ENCODE measurements at regions not wholly inside any gene's neighbourhood (a gene's known extent, or its start where the extent isn't known, plus 50 kb on each side); places are given as distances from the start of the nearest gene placed in this dataset.
A peak's percentile ranks its signal among the peaks of the same experiment; 100 is the strongest.

GRCh38 chr9:115786321-115786720, 367.3 kb upstream of the PAPPA start:
- TF ChIP-seq, protein P1, sequence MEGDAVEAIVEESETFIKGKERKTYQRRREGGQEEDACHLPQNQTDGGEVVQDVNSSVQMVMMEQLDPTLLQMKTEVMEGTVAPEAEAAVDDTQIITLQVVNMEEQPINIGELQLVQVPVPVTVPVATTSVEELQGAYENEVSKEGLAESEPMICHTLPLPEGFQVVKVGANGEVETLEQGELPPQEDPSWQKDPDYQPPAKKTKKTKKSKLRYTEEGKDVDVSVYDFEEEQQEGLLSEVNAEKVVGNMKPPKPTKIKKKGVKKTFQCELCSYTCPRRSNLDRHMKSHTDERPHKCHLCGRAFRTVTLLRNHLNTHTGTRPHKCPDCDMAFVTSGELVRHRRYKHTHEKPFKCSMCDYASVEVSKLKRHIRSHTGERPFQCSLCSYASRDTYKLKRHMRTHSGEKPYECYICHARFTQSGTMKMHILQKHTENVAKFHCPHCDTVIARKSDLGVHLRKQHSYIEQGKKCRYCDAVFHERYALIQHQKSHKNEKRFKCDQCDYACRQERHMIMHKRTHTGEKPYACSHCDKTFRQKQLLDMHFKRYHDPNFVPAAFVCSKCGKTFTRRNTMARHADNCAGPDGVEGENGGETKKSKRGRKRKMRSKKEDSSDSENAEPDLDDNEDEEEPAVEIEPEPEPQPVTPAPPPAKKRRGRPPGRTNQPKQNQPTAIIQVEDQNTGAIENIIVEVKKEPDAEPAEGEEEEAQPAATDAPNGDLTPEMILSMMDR (IDR thresholded peaks at IDR 0.05) = no peak
- DNase-seq (ENCODE audit: extremely low spot score, unreplicated experiment) = no peak
- Mint-ChIP-seq H3K27me3 (ENCODE audit: unreplicated experiment) (no peaks in the 10 kb centered on the region), H3K4me3 (ENCODE audit: unreplicated experiment) (no peak overlapping the region), H3K9me3 (ENCODE audit: unreplicated experiment) (peaks cover 14% of the 10 kb centered on the region), H3K4me1 (ENCODE audit: unreplicated experiment) (peaks cover 24% of the 10 kb centered on the region), H3K36me3 (ENCODE audit: unreplicated experiment) (no peaks in the 10 kb centered on the region), H3K27ac (ENCODE audit: unreplicated experiment) (peak overlapping the region; percentile 31)

DNA sequence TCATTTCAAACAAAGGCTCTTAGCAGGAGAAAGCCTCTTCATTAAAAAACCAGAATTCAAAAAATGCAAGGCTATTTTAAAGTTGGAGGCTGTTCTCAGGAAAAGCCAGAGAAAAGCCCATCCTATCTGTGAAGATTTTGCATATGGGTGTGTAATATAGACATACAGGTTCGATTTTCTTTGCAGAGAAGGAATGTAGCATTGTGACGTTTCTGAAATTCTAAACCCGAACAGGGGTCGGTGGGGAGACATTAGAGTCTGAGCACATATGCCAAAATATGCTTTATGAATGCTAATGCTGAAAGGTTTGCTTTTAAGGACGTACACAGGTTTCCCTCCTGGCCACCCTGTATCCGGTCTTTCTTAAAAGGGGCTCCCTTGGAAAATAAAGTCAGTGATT, 363.1 kb upstream of the PAPPA start:
- no peaks in the 10 kb centered on the region for H3K27me3 Mint-ChIP-seq (ENCODE audit: unreplicated experiment)
- TF ChIP-seq, protein P1 (IDR thresholded peaks at IDR 0.05) = no peak
- H3K4me3 Mint-ChIP-seq (ENCODE audit: unreplicated experiment) = no peak overlapping the region
- no peaks in the 10 kb centered on the region for H3K9me3 Mint-ChIP-seq (ENCODE audit: unreplicated experiment)
- DNase-seq (ENCODE audit: extremely low spot score, unreplicated experiment) = no peak
- H3K27ac Mint-ChIP-seq (ENCODE audit: unreplicated experiment) = no peak overlapping the region
- H3K4me1 Mint-ChIP-seq (ENCODE audit: unreplicated experiment) = peaks cover 25% of the 10 kb centered on the region
- no peaks in the 10 kb centered on the region for H3K36me3 Mint-ChIP-seq (ENCODE audit: unreplicated experiment)

- Mint-ChIP-seq H3K36me3 (ENCODE audit: unreplicated experiment) (no peaks in the 10 kb centered on the region), H3K4me3 (ENCODE audit: unreplicated experiment) (no peak overlapping the region), H3K4me1 (ENCODE audit: unreplicated experiment) (peaks cover 15% of the 10 kb centered on the region), H3K27ac (ENCODE audit: unreplicated experiment) (no peak overlapping the region), H3K9me3 (ENCODE audit: unreplicated experiment) (peaks cover 3% of the 10 kb centered on the region), H3K27me3 (ENCODE audit: unreplicated experiment) (no peaks in the 10 kb centered on the region)
- TF ChIP-seq, protein P1 (IDR thresholded peaks at IDR 0.05) = no peak
- DNase-seq (ENCODE audit: extremely low spot score, unreplicated experiment) = no peak
Observed at GRCh38 chr9:115794921-115795475, 358.6 kb upstream of the PAPPA start.

DNA sequence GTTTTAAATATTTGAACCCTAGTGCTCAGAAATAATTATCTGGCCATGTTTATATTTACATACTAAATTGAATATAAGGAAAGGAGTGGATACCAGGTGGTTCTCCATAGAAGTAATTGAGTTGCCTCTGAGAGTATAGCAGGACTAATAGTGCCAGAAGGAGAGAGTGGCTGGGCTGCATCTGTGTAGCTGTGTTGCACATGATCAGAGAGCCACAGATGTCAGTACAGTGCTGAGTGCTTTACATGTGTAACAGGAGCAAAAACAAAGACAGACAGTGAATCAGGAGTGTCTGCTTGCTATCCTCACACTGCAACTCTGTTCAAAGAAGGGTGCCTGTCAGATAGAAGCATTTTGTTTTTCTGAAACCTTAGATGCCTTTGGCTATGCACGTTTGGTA, 353.9 kb upstream of the PAPPA start:
- TF ChIP-seq, protein P1 (IDR thresholded peaks at IDR 0.05) = no peak
- Mint-ChIP-seq H3K36me3 (ENCODE audit: unreplicated experiment) (peaks cover 1% of the 10 kb centered on the region), H3K4me1 (ENCODE audit: unreplicated experiment) (peaks cover 7% of the 10 kb centered on the region), H3K4me3 (ENCODE audit: unreplicated experiment) (no peak overlapping the region), H3K27me3 (ENCODE audit: unreplicated experiment) (no peaks in the 10 kb centered on the region), H3K27ac (ENCODE audit: unreplicated experiment) (no peak overlapping the region), H3K9me3 (ENCODE audit: unreplicated experiment) (peaks cover 3% of the 10 kb centered on the region)
- no peak for DNase-seq (ENCODE audit: extremely low spot score, unreplicated experiment)

DNA sequence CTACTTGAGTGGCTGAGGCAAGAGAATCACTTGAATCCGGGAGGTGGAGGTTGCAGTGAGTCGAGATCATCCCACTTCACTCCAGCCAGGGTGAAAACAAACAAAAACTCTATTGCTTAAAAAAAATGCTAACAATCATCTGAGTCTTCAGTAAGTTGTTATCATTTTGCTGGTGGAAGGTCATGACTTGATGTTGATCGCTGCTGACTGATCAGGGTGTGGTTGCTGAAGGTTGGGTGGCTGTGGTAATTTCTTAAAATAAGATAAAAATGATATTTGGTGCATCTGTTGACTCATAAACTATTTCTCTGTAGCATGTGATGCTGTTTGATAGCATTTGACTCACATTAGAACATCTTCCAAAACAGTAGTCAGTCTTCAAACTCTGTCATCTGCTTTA, 349.4 kb upstream of the PAPPA start:
- H3K4me3 Mint-ChIP-seq (ENCODE audit: unreplicated experiment) = no peak overlapping the region
- no peaks in the 10 kb centered on the region for H3K27me3 Mint-ChIP-seq (ENCODE audit: unreplicated experiment)
- TF ChIP-seq, protein P1 (IDR thresholded peaks at IDR 0.05) = no peak
- no peak for DNase-seq (ENCODE audit: extremely low spot score, unreplicated experiment)
- H3K36me3 Mint-ChIP-seq (ENCODE audit: unreplicated experiment) = peaks cover 1% of the 10 kb centered on the region
- H3K27ac Mint-ChIP-seq (ENCODE audit: unreplicated experiment) = no peak overlapping the region
- H3K9me3 Mint-ChIP-seq (ENCODE audit: unreplicated experiment) = no peaks in the 10 kb centered on the region
- peaks cover 5% of the 10 kb centered on the region for H3K4me1 Mint-ChIP-seq (ENCODE audit: unreplicated experiment)
